Neuronal stem cell (in vitro differentiated cells): ENCODE measurements at regions not wholly inside any gene's neighbourhood (a gene's known extent, or its start where the extent isn't known, plus 50 kb on each side); places are given as distances from the start of the nearest gene placed in this dataset.

Experiments used
- DNase-seq: peaks from one replicate; pipeline ENCODE4 v3.0.0-alpha.2; 2013; ENCODE audit warnings: low spot score
- H2AFZ ChIP-seq: one replicate; pipeline ENCODE4 v1.6.1; 2013; ENCODE audit warnings: mild to moderate bottlenecking, low read length, inconsistent platforms
- H2AK5ac ChIP-seq: 2 replicates; pipeline ENCODE4 v1.6.1; 2013; ENCODE audit warnings: low read depth, mild to moderate bottlenecking, inconsistent platforms, low read length, moderate library complexity, mixed read lengths
- H2BK120ac ChIP-seq: 2 replicates; pipeline ENCODE4 v1.6.1; 2013; ENCODE audit warnings: low read depth, mild to moderate bottlenecking, inconsistent platforms, low read length, moderate library complexity, mixed read lengths
- H2BK12ac ChIP-seq: one replicate; pipeline ENCODE4 v1.6.1; 2013; ENCODE audit warnings: low read length, inconsistent platforms
- H2BK15ac ChIP-seq: 2 replicates; pipeline ENCODE4 v1.6.1; 2013; ENCODE audit warnings: mild to moderate bottlenecking, low read length, inconsistent platforms, mixed read lengths
- H2BK5ac ChIP-seq: one replicate; pipeline ENCODE4 v1.6.1; 2013; ENCODE audit warnings: inconsistent platforms, mild to moderate bottlenecking, low read length, moderate library complexity
- H3K14ac ChIP-seq: one replicate; pipeline ENCODE4 v1.6.1; 2013; ENCODE audit warnings: low read length, inconsistent platforms
- H3K18ac ChIP-seq: 2 replicates; pipeline ENCODE4 v1.6.1; 2013; ENCODE audit warnings: low read length, inconsistent platforms
- H3K23ac ChIP-seq: 2 replicates; pipeline ENCODE4 v1.6.1; 2013; ENCODE audit warnings: low read depth, mild to moderate bottlenecking, mixed read lengths, low read length, inconsistent platforms; ENCODE audit not compliant: poor library complexity
- H3K27ac ChIP-seq: replicated peaks from 3 replicates; pipeline ENCODE4 v1.5.1; 2013; ENCODE audit warnings: low read length, inconsistent platforms
- H3K27me3 ChIP-seq, 3 experiments: 2 replicates each; pipeline ENCODE4 v1.6.1; 2013; ENCODE audit warnings: low read length in 3 of 3, mild to moderate bottlenecking in 2 of 3, inconsistent platforms in 1 of 3, low read depth in 1 of 3, mixed read lengths in 1 of 3, moderate library complexity in 1 of 3; ENCODE audit not compliant: control insufficient read depth in 3 of 3, insufficient read depth in 3 of 3
- H3K36me3 ChIP-seq, 2 donors: replicated peaks in 1 of 2; 2 replicates each; pipeline ENCODE4 v1.6.1; 2013; ENCODE audit warnings: low read length in 2 of 2; ENCODE audit not compliant: control insufficient read depth in 2 of 2, insufficient read depth in 2 of 2
- H3K4ac ChIP-seq: 2 replicates; pipeline ENCODE4 v1.6.1; 2013; ENCODE audit warnings: inconsistent platforms, mild to moderate bottlenecking, low read length, moderate library complexity
- H3K4me1 ChIP-seq, 2 donors: 1 replicate in 1 of 2; 2 replicates in 1 of 2; pipeline ENCODE4 v1.6.1; 2013; ENCODE audit warnings: low read length in 2 of 2, low read depth in 1 of 2; ENCODE audit not compliant: control insufficient read depth in 2 of 2, insufficient read depth in 1 of 2
- H3K4me2 ChIP-seq: one replicate; pipeline ENCODE4 v1.6.1; 2013; ENCODE audit warnings: mild to moderate bottlenecking, low read length, inconsistent platforms; ENCODE audit not compliant: insufficient read depth, poor library complexity, severe bottlenecking
- H3K4me3 ChIP-seq, 2 donors: 2 replicates each; pipeline ENCODE4 v1.5.1; 2013; ENCODE audit warnings: low read length in 2 of 2, mild to moderate bottlenecking in 2 of 2, inconsistent platforms in 1 of 2, moderate library complexity in 1 of 2
- H3K79me1 ChIP-seq: one replicate; pipeline ENCODE4 v1.6.1; 2013; ENCODE audit warnings: low read depth, mild to moderate bottlenecking, inconsistent platforms, low read length, moderate library complexity
- H3K9ac ChIP-seq: one replicate; pipeline ENCODE4 v1.6.1; 2013; ENCODE audit warnings: mild to moderate bottlenecking, low read depth, low read length, inconsistent platforms; ENCODE audit not compliant: poor library complexity
- H3K9me3 ChIP-seq, 2 donors: replicated peaks in 1 of 2; 2 replicates each; pipeline versions ENCODE3 to v1.6.1; 2013; ENCODE audit warnings: low read length in 2 of 2, mild to moderate bottlenecking in 2 of 2, inconsistent platforms in 1 of 2, low read depth in 1 of 2, mixed read lengths in 1 of 2, moderate library complexity in 1 of 2; ENCODE audit not compliant: control insufficient read depth in 2 of 2, insufficient read depth in 1 of 2
- H4K8ac ChIP-seq: one replicate; pipeline ENCODE4 v1.6.1; 2013; ENCODE audit warnings: low read depth, mild to moderate bottlenecking, inconsistent platforms, low read length, moderate library complexity
- H4K91ac ChIP-seq: one replicate; pipeline ENCODE4 v1.6.1; 2013; ENCODE audit warnings: low read length, low read depth, mild to moderate bottlenecking, inconsistent platforms; ENCODE audit not compliant: poor library complexity
- WGBS, 2 donors: extraction: QIAGEN DNeasy Blood & Tissue Kit; methylation state at CpG; one replicate each; pipeline ENCODE4 v1.1.7; 2013; ENCODE audit warnings: missing lambda C conversion rate in 2 of 2, mixed read lengths in 1 of 2; ENCODE audit not compliant: insufficient read length in 2 of 2, insufficient replicate concordance in 1 of 2; ENCODE audit errors: extremely low coverage in 2 of 2; 5-methylcytosine and 5-hydroxymethylcytosine counted together

DNA sequence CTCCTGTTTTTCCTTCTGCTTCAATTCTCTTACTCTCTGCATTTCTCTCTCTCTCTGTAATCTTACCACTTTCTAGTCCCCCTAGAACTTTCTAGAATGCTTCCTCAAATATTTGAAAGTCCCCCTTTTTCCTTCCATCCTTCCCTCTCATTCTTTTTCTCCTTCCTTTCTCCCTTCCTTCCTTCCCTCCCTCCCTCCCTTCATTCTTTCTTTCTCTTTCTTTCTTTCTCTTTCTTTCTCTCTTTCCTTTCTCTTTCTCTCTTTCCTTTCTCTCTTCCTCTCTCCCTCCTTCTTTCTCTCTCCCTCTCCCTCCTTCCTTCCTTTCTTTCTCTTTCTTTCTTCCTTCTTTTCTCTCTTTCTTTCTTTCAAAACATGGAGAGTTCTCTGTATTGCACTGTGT lies 201.4 kb upstream of the IGF1 start:
- Histone ChIP-seq H3K18ac (no peak overlapping the region), H2BK15ac (no peak overlapping the region), H3K4me1 (no peaks in the 10 kb centered on the region), H3K79me1 (no peaks in the 10 kb centered on the region), H2BK5ac (no peak overlapping the region), H3K27ac (no peak overlapping the region), H3K4ac (no peak overlapping the region), H3K9me3 (peaks cover 0 to 3% of the 10 kb centered on the region in 2 donors), H3K36me3 (no peaks in the 10 kb centered on the region), H3K4me3 (no peak overlapping the region), H3K9ac (no peak overlapping the region), H2AK5ac (no peak overlapping the region), H2AFZ (no peak overlapping the region), H2BK12ac (no peak overlapping the region), H2BK120ac (no peak overlapping the region), H4K91ac (no peak overlapping the region), H3K27me3 (no peaks in the 10 kb centered on the region), H3K14ac (no peak overlapping the region), H3K4me2 (no peak overlapping the region), H4K8ac (no peak overlapping the region), H3K23ac (no peak overlapping the region)
- DNase-seq: no peak

DNA sequence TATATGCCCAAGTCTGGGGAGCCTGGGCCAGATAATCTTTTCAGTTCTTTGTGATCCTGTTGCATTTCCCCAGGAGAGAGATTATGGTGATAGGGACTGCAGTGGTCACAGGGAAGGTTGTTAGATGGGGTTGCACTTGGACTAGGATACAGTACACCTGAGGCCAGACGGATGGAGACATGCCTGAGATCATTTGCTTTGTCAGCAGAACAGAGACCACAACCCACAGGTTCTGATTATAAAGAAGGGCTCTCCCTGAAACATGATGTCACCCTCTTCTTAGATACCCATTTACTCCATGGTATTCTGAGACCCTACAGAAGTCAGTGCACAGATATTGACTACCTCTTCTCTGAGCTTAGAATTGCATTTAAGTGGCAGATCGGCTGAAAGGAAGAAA lies 200.9 kb upstream of the IGF1 start:
- Histone ChIP-seq H3K9me3 (peaks cover 0 to 3% of the 10 kb centered on the region in 2 donors), H2BK15ac (no peak overlapping the region), H3K9ac (no peak overlapping the region), H3K4me3 (no peak overlapping the region), H2BK120ac (no peak overlapping the region), H2BK5ac (no peak overlapping the region), H3K18ac (no peak overlapping the region), H2BK12ac (no peak overlapping the region), H4K91ac (no peak overlapping the region), H3K4ac (no peak overlapping the region), H3K23ac (no peak overlapping the region), H3K79me1 (no peaks in the 10 kb centered on the region), H2AFZ (no peak overlapping the region), H2AK5ac (no peak overlapping the region), H3K4me1 (no peaks in the 10 kb centered on the region), H3K14ac (no peak overlapping the region), H3K36me3 (no peaks in the 10 kb centered on the region), H3K27ac (no peak overlapping the region), H3K27me3 (no peaks in the 10 kb centered on the region), H3K4me2 (no peak overlapping the region), H4K8ac (no peak overlapping the region)
- DNase-seq: no peak
- no CpG with 5 or more reads among the region's 2 CpGs for WGBS, 2 donors

DNA sequence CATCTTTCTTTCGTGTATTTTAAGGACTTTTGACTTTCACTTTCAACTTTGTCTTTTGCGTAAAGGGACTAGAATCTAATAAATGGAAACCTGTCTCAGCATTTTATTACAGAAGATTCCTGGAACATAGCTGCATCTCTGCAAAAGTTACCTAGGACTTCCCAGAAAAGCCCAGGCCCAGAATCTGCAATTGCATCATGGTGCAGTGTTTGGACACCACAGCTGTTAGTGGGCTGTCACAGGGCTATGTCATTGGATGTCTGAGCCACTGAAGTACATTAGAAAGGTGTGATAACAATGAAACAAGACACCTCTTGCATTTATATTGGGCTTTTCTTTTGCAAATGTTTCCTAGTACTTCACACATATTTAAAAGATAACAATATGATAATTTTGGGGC lies 199.9 kb upstream of the IGF1 start:
- H3K27me3 ChIP-seq: no peaks in the 10 kb centered on the region
- H4K8ac ChIP-seq: no peak overlapping the region
- H3K4ac ChIP-seq: no peak overlapping the region
- WGBS, 2 donors: no CpG with 5 or more reads among the region's 2 CpGs
- no peak overlapping the region for H2BK5ac ChIP-seq
- H2AK5ac ChIP-seq: no peak overlapping the region
- H3K23ac ChIP-seq: no peak overlapping the region
- H3K9ac ChIP-seq: no peak overlapping the region
- peaks cover 0 to 3% of the 10 kb centered on the region in 2 donors for H3K9me3 ChIP-seq
- DNase-seq: no peak
- H3K27ac ChIP-seq: no peak overlapping the region
- no peak overlapping the region for H3K18ac ChIP-seq
- no peak overlapping the region for H4K91ac ChIP-seq
- no peak overlapping the region for H3K4me2 ChIP-seq
- H2AFZ ChIP-seq: no peak overlapping the region
- H2BK120ac ChIP-seq: no peak overlapping the region
- H3K4me1 ChIP-seq: no peaks in the 10 kb centered on the region
- no peak overlapping the region for H2BK12ac ChIP-seq
- no peak overlapping the region for H3K4me3 ChIP-seq
- no peaks in the 10 kb centered on the region for H3K36me3 ChIP-seq
- H3K14ac ChIP-seq: no peak overlapping the region
- H2BK15ac ChIP-seq: no peak overlapping the region
- no peaks in the 10 kb centered on the region for H3K79me1 ChIP-seq

DNA sequence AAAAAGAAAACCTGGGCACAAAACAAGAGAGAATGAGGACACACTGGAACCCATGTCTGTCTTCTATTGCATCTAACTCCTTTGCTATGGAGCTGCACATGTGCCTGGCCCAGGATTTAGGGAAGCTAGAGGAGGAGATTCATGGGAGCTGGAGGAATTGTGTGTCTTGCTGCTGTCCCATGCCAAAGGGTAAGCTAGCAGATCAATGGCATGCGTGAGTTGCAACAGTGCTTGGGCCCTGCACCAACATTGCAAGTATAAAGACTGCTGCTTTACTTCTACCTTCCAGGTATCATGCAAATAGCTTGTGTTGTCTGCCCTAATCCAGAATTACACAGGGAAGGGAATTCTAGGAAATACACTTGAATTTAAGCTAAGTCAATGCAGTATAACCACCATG lies 196.4 kb upstream of the IGF1 start:
- no peak overlapping the region for H3K4me2 ChIP-seq
- no peaks in the 10 kb centered on the region for H3K36me3 ChIP-seq
- H4K91ac ChIP-seq: no peak overlapping the region
- no peak for DNase-seq
- no peak overlapping the region for H3K9ac ChIP-seq
- no peaks in the 10 kb centered on the region for H3K4me1 ChIP-seq
- no peak overlapping the region for H2BK5ac ChIP-seq
- H3K4ac ChIP-seq: no peak overlapping the region
- H3K27me3 ChIP-seq: no peaks in the 10 kb centered on the region
- no peak overlapping the region for H3K18ac ChIP-seq
- H2AK5ac ChIP-seq: no peak overlapping the region
- peaks cover 0 to 6% of the 10 kb centered on the region in 2 donors for H3K9me3 ChIP-seq
- no peak overlapping the region for H2BK12ac ChIP-seq
- no peak overlapping the region for H3K27ac ChIP-seq
- no peak overlapping the region for H4K8ac ChIP-seq
- H2BK120ac ChIP-seq: no peak overlapping the region
- no peak overlapping the region for H2AFZ ChIP-seq
- H3K14ac ChIP-seq: no peak overlapping the region
- no peak overlapping the region for H3K23ac ChIP-seq
- no peaks in the 10 kb centered on the region for H3K79me1 ChIP-seq
- no peak overlapping the region for H2BK15ac ChIP-seq
- no peak overlapping the region for H3K4me3 ChIP-seq
- no CpG with 5 or more reads among the region's 1 CpG for WGBS, 2 donors
